B cell (primary cell): ENCODE measurements at regions not wholly inside any gene's neighbourhood (a gene's known extent, or its start where the extent isn't known, plus 50 kb on each side); places are given as distances from the start of the nearest gene placed in this dataset.

ENCODE experiments used
- CTCF ChIP-seq: fragments of 200-600 bp; IDR thresholded peaks from one replicate; pipeline ENCODE4 v1.8.0; 2022; ENCODE audit warnings: antibody characterized with exemption, mild to moderate bottlenecking
- EZH2 ChIP-seq: IDR thresholded peaks from 2 replicates; pipeline ENCODE4 v1.6.1; 2012; ENCODE audit warnings: borderline replicate concordance, low read depth, mild to moderate bottlenecking, moderate library complexity, low read length; ENCODE audit not compliant: insufficient read depth, poor library complexity, severe bottlenecking

DNA sequence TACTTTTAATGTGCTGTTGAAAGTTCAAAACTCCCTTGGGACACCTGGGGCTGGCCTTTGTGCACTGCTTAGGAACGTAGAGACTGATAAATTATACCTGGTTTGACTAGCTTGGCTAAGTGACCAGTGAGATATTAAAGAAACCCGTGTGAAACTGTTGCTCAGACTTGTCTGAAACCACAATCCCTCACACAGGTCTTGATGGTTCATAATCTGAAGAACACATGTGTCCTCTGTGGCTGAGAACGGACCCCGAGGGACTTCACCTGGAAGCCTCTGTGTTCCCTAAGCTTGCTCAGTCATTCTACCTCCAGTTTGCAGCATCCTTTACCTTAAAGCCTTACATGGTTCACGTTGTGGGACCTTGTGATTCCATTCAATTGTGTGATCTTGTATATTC, 218.8 kb downstream of the CBLN2 start:
- TF ChIP-seq CTCF (no peak), EZH2 (no peak)
